ENCODE measurements at regions not wholly inside any gene's neighbourhood (a gene's known extent, or its start where the extent isn't known, plus 50 kb on each side); places are given as distances from the start of the nearest gene placed in this dataset.
"Not testable (repeated sequence)": the region's sequence is repeated elsewhere in the genome, so short reads cannot be mapped to it uniquely, and the experiment has no call there.

DNA sequence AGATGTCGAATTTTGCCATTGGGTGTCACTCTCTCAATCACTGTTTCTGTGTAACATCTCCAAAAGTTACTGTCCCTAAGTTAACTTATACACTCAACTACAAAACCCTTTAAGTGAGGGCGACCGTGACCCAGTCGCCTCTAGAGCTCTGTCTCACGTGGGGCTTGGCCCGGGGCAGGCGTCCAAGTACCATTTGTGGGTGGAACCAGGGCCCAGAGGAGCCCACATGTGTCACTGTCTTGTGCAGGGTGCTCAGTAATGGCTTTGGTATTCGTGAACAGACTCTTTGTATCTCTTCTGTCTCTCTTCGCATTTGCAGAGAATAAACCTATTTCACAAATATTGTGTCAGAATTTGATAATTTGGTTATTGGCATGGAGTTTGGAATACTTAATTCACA, 109.9 kb upstream of the THBS2 start:
- Mint-ChIP-seq H3K4me3 (ENCODE audit: low read depth) (no peak overlapping the region), H3K27me3 (peaks cover 4% of the 10 kb centered on the region), H3K9me3 (ENCODE audit: low read depth) (no peaks in the 10 kb centered on the region), H3K36me3 (ENCODE audit: insufficient read depth) (no peaks in the 10 kb centered on the region), H3K4me1 (ENCODE audit: low read depth) (peaks cover 1% of the 10 kb centered on the region), H3K27ac (no peak overlapping the region)
- DNase-seq (ENCODE audit: low spot score, unreplicated experiment), result no peak
- no peak for TF ChIP-seq CTCF (IDR thresholded peaks at IDR 0.05; ENCODE audit: unreplicated experiment)

DNA sequence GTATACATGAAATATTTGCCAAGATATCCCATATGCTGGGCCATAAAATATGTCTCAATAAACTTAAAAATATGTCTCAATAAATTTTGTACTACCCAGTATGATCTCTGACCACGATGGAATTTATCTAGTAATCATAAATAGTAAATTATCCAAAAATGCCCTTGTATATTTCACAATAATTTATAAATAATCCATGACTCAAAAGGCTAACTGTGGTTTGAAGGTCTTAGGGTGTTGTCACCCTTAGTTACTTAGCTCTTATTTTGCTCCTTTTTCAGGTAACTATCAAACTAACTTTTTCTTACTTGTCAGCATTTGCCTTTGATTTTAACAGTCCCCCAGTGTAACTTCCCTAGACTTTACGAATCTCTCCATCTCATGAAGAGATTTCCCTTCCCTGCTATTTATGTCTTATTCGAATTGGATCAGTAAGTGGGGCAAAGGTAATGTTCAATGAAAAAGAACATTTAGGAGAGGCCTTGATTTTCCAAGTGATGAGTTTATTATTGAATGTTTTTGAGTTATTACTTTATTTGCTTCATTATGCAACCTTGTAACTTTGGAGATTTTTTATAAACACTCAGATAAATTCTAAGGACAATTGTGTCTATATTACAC, 109.0 kb upstream of the THBS2 start:
- Mint-ChIP-seq H3K9me3 (ENCODE audit: low read depth) (no peaks in the 10 kb centered on the region), H3K27ac (no peak overlapping the region), H3K4me1 (ENCODE audit: low read depth) (peaks cover 1% of the 10 kb centered on the region), H3K4me3 (ENCODE audit: low read depth) (no peak overlapping the region), H3K36me3 (ENCODE audit: insufficient read depth) (no peaks in the 10 kb centered on the region), H3K27me3 (no peaks in the 10 kb centered on the region)
- TF ChIP-seq CTCF (IDR thresholded peaks at IDR 0.05; ENCODE audit: unreplicated experiment), result no peak
- no peak for DNase-seq (ENCODE audit: low spot score, unreplicated experiment)

- peaks cover 26% of the 10 kb centered on the region for H3K9me3 Mint-ChIP-seq (ENCODE audit: low read depth)
- H3K27me3 Mint-ChIP-seq; DNase-seq (ENCODE audit: low spot score, unreplicated experiment); H3K27ac Mint-ChIP-seq; H3K4me1 Mint-ChIP-seq (ENCODE audit: low read depth); H3K36me3 Mint-ChIP-seq (ENCODE audit: insufficient read depth); H3K4me3 Mint-ChIP-seq (ENCODE audit: low read depth): not testable (repeated sequence)
These were observed 101.4 kb upstream of the THBS2 start for GRCh38 chr6:169355001-169355400.

GRCh38 chr6:169345146-169345545, 91.5 kb upstream of the THBS2 start:
- TF ChIP-seq CTCF (IDR thresholded peaks at IDR 0.05; ENCODE audit: unreplicated experiment), result no peak

DNA sequence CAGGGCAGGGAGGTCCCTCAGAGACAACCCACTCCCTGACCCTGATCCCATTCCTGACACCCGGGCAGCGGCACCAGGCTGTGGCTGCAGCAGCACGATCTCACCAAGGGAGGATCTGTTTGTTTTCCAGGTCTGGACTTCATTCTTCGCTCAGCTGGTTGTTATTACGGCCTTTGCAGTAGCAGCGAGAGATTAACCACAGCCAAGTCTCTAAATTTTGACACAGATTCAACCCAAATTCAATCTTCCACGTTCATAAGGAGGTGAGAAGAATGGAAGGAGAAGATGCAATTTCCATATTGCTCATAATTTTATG, 91.1 kb upstream of the THBS2 start:
- no peak for DNase-seq (ENCODE audit: low spot score, unreplicated experiment)
- H3K9me3 Mint-ChIP-seq (ENCODE audit: low read depth), result peaks cover 5% of the 10 kb centered on the region

More at GRCh38 chr6:169345146-169345545, 91.5 kb upstream of the THBS2 start:
- no peak overlapping the region for H3K4me3 Mint-ChIP-seq (ENCODE audit: low read depth)
- DNase-seq (ENCODE audit: low spot score, unreplicated experiment), result no peak
- no peaks in the 10 kb centered on the region for H3K36me3 Mint-ChIP-seq (ENCODE audit: insufficient read depth)
- H3K27me3 Mint-ChIP-seq, result peaks cover 14% of the 10 kb centered on the region
- H3K4me1 Mint-ChIP-seq (ENCODE audit: low read depth), result no peaks in the 10 kb centered on the region
- peaks cover 7% of the 10 kb centered on the region for H3K9me3 Mint-ChIP-seq (ENCODE audit: low read depth)
- no peak overlapping the region for H3K27ac Mint-ChIP-seq

More for the DNA sequence above, 91.1 kb upstream of the THBS2 start:
- Mint-ChIP-seq H3K27me3 (peaks cover 14% of the 10 kb centered on the region), H3K4me3 (ENCODE audit: low read depth) (no peak overlapping the region), H3K4me1 (ENCODE audit: low read depth) (peaks cover 3% of the 10 kb centered on the region), H3K27ac (no peak overlapping the region), H3K36me3 (ENCODE audit: insufficient read depth) (no peaks in the 10 kb centered on the region)
- TF ChIP-seq CTCF (IDR thresholded peaks at IDR 0.05; ENCODE audit: unreplicated experiment), result no peak
